ENCODE measurements at regions not wholly inside any gene's neighbourhood (a gene's known extent, or its start where the extent isn't known, plus 50 kb on each side); places are given as distances from the start of the nearest gene placed in this dataset.
A peak's percentile ranks its signal among the peaks of the same experiment; 100 is the strongest.
"Not testable (repeated sequence)": the region's sequence is repeated elsewhere in the genome, so short reads cannot be mapped to it uniquely, and the experiment has no call there.

DNA sequence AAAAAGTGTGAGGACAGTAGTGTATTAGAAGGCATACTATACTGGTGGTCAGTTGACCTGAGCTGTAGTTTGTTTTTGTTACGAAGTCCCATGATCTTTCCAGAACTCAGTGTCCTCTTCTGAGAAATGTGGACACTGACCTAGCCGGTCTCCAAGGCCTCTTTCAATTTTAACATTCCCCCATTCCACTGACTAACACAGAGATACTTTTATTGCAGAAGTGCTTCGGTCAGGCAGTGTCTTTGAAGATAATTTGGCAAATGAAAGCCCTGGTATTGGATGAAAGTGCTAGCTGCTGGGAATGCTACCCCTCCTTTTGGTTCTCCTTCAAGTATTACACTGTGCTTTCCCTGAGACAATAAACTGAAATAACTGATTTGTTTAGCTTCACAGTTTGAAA is 89.4 kb downstream of the LMO4 start:
- Histone ChIP-seq H3K9ac (ENCODE audit: low read depth, low read length) (no peak overlapping the region), H3K36me3 (ENCODE audit: control insufficient read depth, insufficient read depth, low read length) (no peaks in the 10 kb centered on the region), H3K4me3 (ENCODE audit: low read depth, low read length) (no peak overlapping the region), H3K27ac (ENCODE audit: low read depth, low read length) (no peak overlapping the region), H3K27me3 (ENCODE audit: control insufficient read depth, insufficient read depth, low read length) (no peaks in the 10 kb centered on the region), H3K4me1 (ENCODE audit: control insufficient read depth, insufficient read depth, low read length) (no peaks in the 10 kb centered on the region), H3K9me3 (ENCODE audit: control insufficient read depth, insufficient read depth, low read length) (no peaks in the 10 kb centered on the region)

DNA sequence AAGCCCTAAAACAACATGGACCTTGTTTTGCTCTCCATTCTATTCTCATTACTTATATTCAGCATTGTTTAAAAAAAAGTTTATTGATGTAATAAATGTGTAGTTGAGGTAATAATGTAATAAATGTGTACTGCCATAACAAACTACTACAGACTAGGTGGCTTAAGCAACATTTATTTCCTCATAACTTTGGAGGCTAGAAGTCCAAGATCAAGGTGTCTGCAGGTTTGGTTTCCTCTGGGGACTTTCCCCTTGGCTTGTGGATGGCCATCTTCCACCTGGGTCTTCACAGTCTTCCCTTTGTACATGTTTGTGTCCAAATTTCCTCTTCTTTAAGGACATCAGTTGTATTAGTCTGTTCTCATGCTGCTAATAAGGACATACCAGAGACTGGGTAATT is 93.1 kb downstream of the LMO4 start:
- Histone ChIP-seq H3K4me3 (ENCODE audit: low read depth, low read length) (no peak overlapping the region), H3K9ac (ENCODE audit: low read depth, low read length) (no peak overlapping the region), H3K27ac (ENCODE audit: low read depth, low read length) (no peak overlapping the region), H3K9me3 (ENCODE audit: control insufficient read depth, insufficient read depth, low read length) (no peaks in the 10 kb centered on the region), H3K27me3 (ENCODE audit: control insufficient read depth, insufficient read depth, low read length) (no peaks in the 10 kb centered on the region), H3K36me3 (ENCODE audit: control insufficient read depth, insufficient read depth, low read length) (no peaks in the 10 kb centered on the region), H3K4me1 (ENCODE audit: control insufficient read depth, insufficient read depth, low read length) (peaks cover 3% of the 10 kb centered on the region; the same call in 1 of the 2 replicates)

DNA sequence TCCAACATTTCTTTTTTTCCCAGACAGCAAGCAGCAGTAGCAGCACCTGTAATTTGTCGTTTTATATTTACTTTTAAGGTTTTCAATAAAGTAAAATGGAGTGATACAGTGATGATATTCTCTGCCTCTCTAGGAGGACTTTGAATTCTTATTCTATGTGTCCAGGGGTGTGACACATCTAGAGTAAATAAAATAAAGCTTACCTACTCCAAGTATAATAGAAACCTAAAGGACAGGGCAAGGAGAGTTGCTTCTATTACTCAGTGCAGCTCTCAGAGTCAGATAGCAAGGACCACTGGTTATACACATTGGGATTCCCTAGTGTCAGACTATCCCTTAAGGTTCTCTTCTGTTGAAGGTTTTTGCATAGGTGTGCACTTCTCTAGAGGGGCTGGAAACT is 95.9 kb downstream of the LMO4 start:
- no peak overlapping the region for H3K4me3 ChIP-seq (ENCODE audit: low read depth, low read length)

DNA sequence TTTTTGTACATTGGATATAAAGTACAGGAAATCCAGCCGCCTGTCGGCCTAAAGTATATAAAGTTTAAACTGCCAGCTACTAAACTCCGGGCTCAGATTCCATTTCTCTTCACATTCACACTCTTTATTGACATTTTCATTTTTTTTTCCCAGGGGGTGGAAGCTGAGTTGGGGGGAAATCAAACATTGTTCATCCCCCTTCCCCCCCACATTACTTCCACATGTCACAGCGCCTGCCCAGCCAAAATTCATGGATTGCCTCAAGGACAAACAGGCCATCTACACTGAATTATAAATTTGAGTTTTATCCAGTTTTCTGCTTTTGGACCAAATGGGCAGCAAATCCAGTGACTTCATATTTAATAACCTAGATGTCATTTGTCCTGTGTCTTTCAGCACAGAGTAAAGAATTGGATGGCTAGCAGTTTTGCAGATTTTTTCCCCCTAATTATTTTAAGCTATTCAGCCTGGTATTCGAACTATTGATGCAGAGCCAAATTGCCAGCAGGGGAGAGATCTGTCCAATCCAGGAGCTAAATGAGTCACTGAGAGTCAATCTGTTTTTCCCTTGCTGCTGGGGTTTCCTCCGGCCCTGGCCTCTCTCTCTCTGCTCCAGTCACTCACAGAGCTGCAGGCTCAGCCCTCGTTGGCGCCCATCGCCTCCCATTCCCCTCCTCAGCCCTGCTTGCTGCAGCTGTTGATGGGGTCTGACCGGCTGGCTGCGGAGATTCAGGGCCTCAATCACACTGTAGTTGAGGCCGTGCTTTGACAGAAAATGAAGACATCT is 98.0 kb downstream of the LMO4 start:
- Histone ChIP-seq H3K4me1 (ENCODE audit: control insufficient read depth, insufficient read depth, low read length) (peaks cover 31% of the 10 kb centered on the region), H3K9me3 (ENCODE audit: control insufficient read depth, insufficient read depth, low read length) (no peaks in the 10 kb centered on the region), H3K27ac (ENCODE audit: low read depth, low read length) (peak overlapping the region; percentile 59), H3K36me3 (ENCODE audit: control insufficient read depth, insufficient read depth, low read length) (no peaks in the 10 kb centered on the region), H3K4me3 (ENCODE audit: low read depth, low read length) (no peak overlapping the region), H3K27me3 (ENCODE audit: control insufficient read depth, insufficient read depth, low read length) (no peaks in the 10 kb centered on the region), H3K9ac (ENCODE audit: low read depth, low read length) (no peak overlapping the region)

More for the DNA sequence above, 95.9 kb downstream of the LMO4 start:
- H3K27ac ChIP-seq (ENCODE audit: low read depth, low read length), result no peak overlapping the region
- H3K36me3 ChIP-seq (ENCODE audit: control insufficient read depth, insufficient read depth, low read length), result no peaks in the 10 kb centered on the region
- H3K9me3 ChIP-seq (ENCODE audit: control insufficient read depth, insufficient read depth, low read length), result no peaks in the 10 kb centered on the region
- no peaks in the 10 kb centered on the region for H3K27me3 ChIP-seq (ENCODE audit: control insufficient read depth, insufficient read depth, low read length)
- H3K4me1 ChIP-seq (ENCODE audit: control insufficient read depth, insufficient read depth, low read length), result peaks cover 31% of the 10 kb centered on the region
- H3K9ac ChIP-seq (ENCODE audit: low read depth, low read length), result no peak overlapping the region

DNA sequence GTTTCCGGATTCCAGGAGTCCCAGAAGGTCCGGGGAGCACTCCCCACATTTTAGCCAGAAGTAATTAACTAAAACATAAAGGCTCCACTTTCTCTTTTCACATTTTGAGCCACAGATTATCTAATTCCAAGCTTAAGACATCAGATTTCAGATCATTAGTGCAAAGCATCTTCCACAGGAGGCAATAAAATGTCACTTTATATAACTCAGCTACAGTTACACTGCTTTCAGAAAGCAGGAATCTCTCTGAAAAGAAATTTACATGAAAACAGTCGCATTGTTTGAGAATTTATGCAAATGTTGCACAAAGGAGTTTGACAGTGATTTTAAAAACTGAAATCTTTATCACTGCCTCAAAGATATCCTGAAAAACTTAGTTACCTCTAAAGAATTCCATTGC is 99.7 kb downstream of the LMO4 start:
- H3K9me3 ChIP-seq (ENCODE audit: control insufficient read depth, insufficient read depth, low read length), result no peaks in the 10 kb centered on the region
- H3K27me3 ChIP-seq (ENCODE audit: control insufficient read depth, insufficient read depth, low read length), result no peaks in the 10 kb centered on the region
- H3K4me1 ChIP-seq (ENCODE audit: control insufficient read depth, insufficient read depth, low read length), result peaks cover 31% of the 10 kb centered on the region
- peak overlapping the region; percentile 93 for H3K27ac ChIP-seq (ENCODE audit: low read depth, low read length)
- H3K4me3 ChIP-seq (ENCODE audit: low read depth, low read length), result peak overlapping the region; percentile 30
- H3K9ac ChIP-seq (ENCODE audit: low read depth, low read length), result no peak overlapping the region
- no peaks in the 10 kb centered on the region for H3K36me3 ChIP-seq (ENCODE audit: control insufficient read depth, insufficient read depth, low read length)

DNA sequence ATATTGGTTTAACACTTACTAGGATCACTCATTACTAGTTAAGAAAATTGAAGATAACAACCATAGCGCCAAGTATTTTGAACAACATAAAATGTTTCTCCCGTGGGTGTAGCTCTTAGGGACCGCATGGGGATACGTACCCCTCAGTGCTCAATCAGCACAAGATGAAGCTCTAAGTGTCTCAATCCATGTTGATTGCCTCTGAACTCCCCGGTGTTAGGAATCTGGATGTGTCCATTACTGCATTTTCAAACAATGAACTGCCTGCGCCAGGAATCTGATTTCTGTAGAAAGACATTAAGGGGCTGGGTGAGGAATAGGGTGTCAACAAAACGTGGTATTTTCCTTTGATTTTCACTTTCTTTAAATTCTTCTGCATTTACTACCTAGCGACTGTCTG is 100.2 kb downstream of the LMO4 start:
- Histone ChIP-seq H3K27ac (ENCODE audit: low read depth, low read length) (peak overlapping the region; percentile 93), H3K36me3 (ENCODE audit: control insufficient read depth, insufficient read depth, low read length) (no peaks in the 10 kb centered on the region), H3K27me3 (ENCODE audit: control insufficient read depth, insufficient read depth, low read length) (no peaks in the 10 kb centered on the region), H3K9me3 (ENCODE audit: control insufficient read depth, insufficient read depth, low read length) (no peaks in the 10 kb centered on the region), H3K4me1 (ENCODE audit: control insufficient read depth, insufficient read depth, low read length) (peaks cover 31% of the 10 kb centered on the region), H3K4me3 (ENCODE audit: low read depth, low read length) (peak overlapping the region; percentile 30; the same call in 1 of the 2 replicates), H3K9ac (ENCODE audit: low read depth, low read length) (no peak overlapping the region)

DNA sequence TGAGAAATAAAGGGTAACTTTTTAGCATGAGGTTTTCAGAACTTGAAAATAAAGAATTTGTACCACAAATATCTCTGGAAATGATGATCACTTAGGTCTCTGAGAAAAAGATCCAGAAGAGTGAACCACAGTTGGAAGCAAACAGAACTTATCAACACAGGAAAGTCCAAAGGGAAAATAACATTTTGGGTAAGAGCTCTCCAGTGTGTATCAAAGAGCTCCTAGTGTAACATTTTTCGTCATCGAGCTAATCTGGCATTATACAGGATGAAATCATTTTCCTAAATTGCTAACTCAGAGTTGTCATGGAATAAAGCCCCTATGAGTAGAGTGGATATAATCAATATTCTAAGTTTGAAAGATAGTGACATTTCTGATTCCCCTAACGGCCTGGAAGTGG is 104.0 kb downstream of the LMO4 start:
- Histone ChIP-seq H3K27ac (ENCODE audit: low read depth, low read length) (no peak overlapping the region), H3K4me1 (ENCODE audit: control insufficient read depth, insufficient read depth, low read length) (peaks cover 33% of the 10 kb centered on the region), H3K4me3 (ENCODE audit: low read depth, low read length) (no peak overlapping the region), H3K9me3 (ENCODE audit: control insufficient read depth, insufficient read depth, low read length) (no peaks in the 10 kb centered on the region), H3K9ac (ENCODE audit: low read depth, low read length) (no peak overlapping the region), H3K27me3 (ENCODE audit: control insufficient read depth, insufficient read depth, low read length) (no peaks in the 10 kb centered on the region), H3K36me3 (ENCODE audit: control insufficient read depth, insufficient read depth, low read length) (no peaks in the 10 kb centered on the region)

DNA sequence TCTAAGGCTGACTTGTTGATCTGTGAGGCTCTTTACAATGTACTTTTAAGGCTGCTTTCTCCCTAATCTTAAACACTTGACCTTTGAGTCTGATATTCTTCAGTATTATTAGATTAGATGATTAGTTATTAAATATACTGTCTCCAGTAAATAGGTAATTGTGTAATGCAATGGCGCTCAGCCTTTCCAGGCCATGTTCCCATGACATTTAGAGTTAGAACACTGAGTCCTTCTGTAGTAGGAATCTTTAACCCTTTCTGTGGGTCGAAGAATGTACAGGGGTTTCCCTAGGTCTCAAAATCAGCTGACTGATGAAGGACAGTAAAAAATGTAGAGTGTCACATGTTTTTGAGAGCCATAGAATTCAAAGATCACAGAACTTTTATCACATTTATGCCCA is 104.4 kb downstream of the LMO4 start:
- not testable (repeated sequence) for H3K4me3 ChIP-seq (ENCODE audit: low read depth, low read length); H3K36me3 ChIP-seq (ENCODE audit: control insufficient read depth, insufficient read depth, low read length); H3K9ac ChIP-seq (ENCODE audit: low read depth, low read length)

DNA sequence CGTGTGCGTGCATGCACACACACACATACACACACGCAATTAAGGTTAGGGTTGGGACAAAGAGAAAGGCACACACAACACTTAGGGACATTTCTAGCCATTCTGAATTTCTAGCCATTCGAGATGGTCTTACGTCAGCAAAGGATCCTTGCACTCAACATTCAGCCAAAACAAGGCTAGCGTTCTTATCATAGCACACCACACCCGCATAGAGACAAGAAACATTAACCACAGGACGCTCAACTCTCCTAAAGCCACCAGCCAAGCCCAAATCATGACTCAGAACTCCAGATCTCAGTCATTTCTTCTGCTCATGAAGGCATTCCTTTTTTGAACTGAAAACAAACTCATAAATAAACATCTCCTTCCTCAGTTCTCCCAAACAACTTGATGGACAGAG is 106.8 kb downstream of the LMO4 start:
- H3K4me1 ChIP-seq (ENCODE audit: control insufficient read depth, insufficient read depth, low read length), result peaks cover 18% of the 10 kb centered on the region
- H3K27me3 ChIP-seq (ENCODE audit: control insufficient read depth, insufficient read depth, low read length), result no peaks in the 10 kb centered on the region
- H3K9me3 ChIP-seq (ENCODE audit: control insufficient read depth, insufficient read depth, low read length), result no peaks in the 10 kb centered on the region
- no peaks in the 10 kb centered on the region for H3K36me3 ChIP-seq (ENCODE audit: control insufficient read depth, insufficient read depth, low read length)
- H3K9ac ChIP-seq (ENCODE audit: low read depth, low read length), result no peak overlapping the region
- H3K4me3 ChIP-seq (ENCODE audit: low read depth, low read length), result no peak overlapping the region
- no peak overlapping the region for H3K27ac ChIP-seq (ENCODE audit: low read depth, low read length)

More for the DNA sequence above, 104.4 kb downstream of the LMO4 start:
- not testable (repeated sequence) for H3K27me3 ChIP-seq (ENCODE audit: control insufficient read depth, insufficient read depth, low read length); H3K27ac ChIP-seq (ENCODE audit: low read depth, low read length); H3K9me3 ChIP-seq (ENCODE audit: control insufficient read depth, insufficient read depth, low read length)
- H3K4me1 ChIP-seq (ENCODE audit: control insufficient read depth, insufficient read depth, low read length), result peaks cover 33% of the 10 kb centered on the region

DNA sequence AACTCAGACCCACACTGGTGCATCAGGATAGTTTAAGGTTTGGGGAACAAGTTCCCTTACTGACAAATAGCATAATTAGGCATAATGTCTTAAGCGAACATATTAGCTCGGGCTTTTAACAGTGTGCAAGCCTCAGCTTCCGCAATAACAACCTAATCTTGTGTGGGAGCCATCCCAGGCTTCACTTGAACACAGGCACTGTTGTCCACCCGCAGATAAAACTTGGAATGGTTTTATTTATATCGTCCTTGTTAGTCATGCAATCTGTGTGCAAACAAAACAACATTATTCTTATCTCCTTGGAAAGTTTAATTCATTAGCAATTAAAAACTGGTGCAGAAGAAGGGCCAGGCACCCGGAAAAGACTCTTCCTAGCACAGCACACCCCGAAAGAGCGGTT is 107.4 kb downstream of the LMO4 start:
- not testable (repeated sequence) for H3K36me3 ChIP-seq (ENCODE audit: control insufficient read depth, insufficient read depth, low read length); H3K27me3 ChIP-seq (ENCODE audit: control insufficient read depth, insufficient read depth, low read length); H3K27ac ChIP-seq (ENCODE audit: low read depth, low read length); H3K4me3 ChIP-seq (ENCODE audit: low read depth, low read length); H3K9me3 ChIP-seq (ENCODE audit: control insufficient read depth, insufficient read depth, low read length); H3K9ac ChIP-seq (ENCODE audit: low read depth, low read length)
- H3K4me1 ChIP-seq (ENCODE audit: control insufficient read depth, insufficient read depth, low read length), result peaks cover 18% of the 10 kb centered on the region

DNA sequence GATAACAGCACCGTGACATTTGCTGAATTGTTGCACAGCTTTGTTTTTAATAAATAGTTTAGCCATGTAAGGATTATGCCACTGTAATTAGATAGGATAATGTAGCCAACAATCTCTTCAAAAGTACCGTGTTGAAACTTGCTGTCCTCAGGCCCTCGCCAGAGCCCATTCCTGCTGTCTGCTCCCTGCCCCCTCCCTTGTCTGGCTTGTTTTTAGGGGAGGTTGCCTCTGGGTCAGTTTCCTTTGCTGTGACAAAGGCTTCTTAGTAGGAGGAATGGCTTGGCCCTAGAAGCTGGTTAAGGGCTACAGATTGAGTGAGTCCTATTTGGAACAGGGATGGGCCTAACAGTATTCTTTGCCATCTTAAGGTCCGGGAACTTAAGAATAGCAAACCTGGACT is 107.9 kb downstream of the LMO4 start:
- Histone ChIP-seq H3K36me3 (ENCODE audit: control insufficient read depth, insufficient read depth, low read length) (no peaks in the 10 kb centered on the region), H3K4me1 (ENCODE audit: control insufficient read depth, insufficient read depth, low read length) (peaks cover 18% of the 10 kb centered on the region), H3K27me3 (ENCODE audit: control insufficient read depth, insufficient read depth, low read length) (no peaks in the 10 kb centered on the region), H3K27ac (ENCODE audit: low read depth, low read length) (no peak overlapping the region), H3K9ac (ENCODE audit: low read depth, low read length) (no peak overlapping the region), H3K4me3 (ENCODE audit: low read depth, low read length) (no peak overlapping the region), H3K9me3 (ENCODE audit: control insufficient read depth, insufficient read depth, low read length) (no peaks in the 10 kb centered on the region)

All from HUES48 (cell line).